Tibial nerve (tissue), 4 donors: ENCODE measurements at regions not wholly inside any gene's neighbourhood (a gene's known extent, or its start where the extent isn't known, plus 50 kb on each side); places are given as distances from the start of the nearest gene placed in this dataset. TPM values are rescaled to one million over a fixed set of nuclear protein-coding genes. Genes with fewer than 3 reads are reported as not detected.

Source experiments
- DNase-seq, 2 donors: peaks; one replicate each; pipeline ENCODE4 v3.0.0-alpha.2; 2019; ENCODE audit warnings: low spot score in 2 of 2
- H3K27ac ChIP-seq, 4 donors: fragments of 200-600 bp; sonication (generic) in 3 of 4; one replicate each; pipeline ENCODE4 v1.5.1; 2017 to 2019; ENCODE audit warnings: mild to moderate bottlenecking in 1 of 4
- H3K27me3 ChIP-seq, 2 donors: fragments of 200-600 bp; sonication (generic) in 1 of 2; one replicate each; pipeline versions ENCODE4 v1.5.1 to v1.6.0; 2017 to 2019
- H3K36me3 ChIP-seq, 3 donors: fragments of 200-600 bp; sonication (generic); one replicate each; pipeline ENCODE4 v1.5.1; 2018 to 2019
- H3K4me1 ChIP-seq, 4 donors: fragments of 200-600 bp; sonication (generic) in 3 of 4; one replicate each; pipeline ENCODE4 v1.5.1; 2017 to 2019
- H3K4me3 ChIP-seq, 4 donors: fragments of 200-600 bp; sonication (generic) in 3 of 4; one replicate each; pipeline ENCODE4 v1.5.1; 2017 to 2019; ENCODE audit warnings: mild to moderate bottlenecking in 1 of 4, moderate library complexity in 1 of 4
- H3K9me3 ChIP-seq, 4 donors: fragments of 200-600 bp; sonication (generic) in 3 of 4; one replicate each; pipeline ENCODE4 v1.5.1; 2017 to 2019
- CTCF ChIP-seq, 5 experiments: fragments of 200-600 bp in 3 of 5; fragments of 450-650 bp in 2 of 5; sonication (generic) in 3 of 5; IDR thresholded peaks; one replicate each; pipeline ENCODE4 v1.5.1; 2016 to 2019; ENCODE audit warnings: antibody characterized with exemption in 5 of 5, mild to moderate bottlenecking in 3 of 5, moderate library complexity in 2 of 5
- EP300 ChIP-seq, 2 donors: sonication (generic); formaldehyde crosslinking; IDR thresholded peaks; one replicate each; pipeline ENCODE4 v1.6.1; 2017; ENCODE audit warnings: antibody characterized with exemption in 2 of 2, mild to moderate bottlenecking in 1 of 2
- POLR2A ChIP-seq, 2 donors: fragments of 450-650 bp; IDR thresholded peaks; one replicate each; pipeline ENCODE4 v1.6.1; 2017; ENCODE audit warnings: antibody characterized with exemption in 2 of 2, mild to moderate bottlenecking in 2 of 2, moderate library complexity in 2 of 2
- WGBS, 2 donors: methylation state at CpG; one replicate each; pipeline ENCODE4 v1.1.5; 2018; 5-methylcytosine and 5-hydroxymethylcytosine counted together
- small RNA-seq: library from RNA; depleted of rRNA; stranded (forward); fragments of <200 nt; gene quantifications from one replicate; pipeline ENCODE3, GENCODE V24; 2016

GRCh38 chr13:46951516-46951915 is 54.7 kb upstream of the HTR2A start:
- no peaks in the 10 kb centered on the region for H3K4me1 ChIP-seq
- H3K4me3 ChIP-seq = no peak overlapping the region
- TF ChIP-seq EP300 (IDR thresholded peaks at IDR 0.05) = no peak
- TF ChIP-seq POLR2A (IDR thresholded peaks at IDR 0.05) = no peak
- TF ChIP-seq CTCF (IDR thresholded peaks at IDR 0.05) = no peak
- H3K27me3 ChIP-seq = no peaks in the 10 kb centered on the region
- no peaks in the 10 kb centered on the region for H3K9me3 ChIP-seq
- DNase-seq = no peak
- H3K36me3 ChIP-seq = no peaks in the 10 kb centered on the region
- WGBS, 2 donors = 79 to 89% methylated on average over 6 of the region's 6 CpGs
- H3K27ac ChIP-seq = no peak overlapping the region

GRCh38 chr13:46949211-46949610 is 52.4 kb upstream of the HTR2A start:
- WGBS, 2 donors = 95% methylated on average over 3 of the region's 3 CpGs
- TF ChIP-seq POLR2A (IDR thresholded peaks at IDR 0.05) (no peak), CTCF (IDR thresholded peaks at IDR 0.05) (no peak), EP300 (IDR thresholded peaks at IDR 0.05) (no peak)
- Histone ChIP-seq H3K9me3 (peaks cover 0 to 4% (median 0%) of the 10 kb centered on the region in 4 donors), H3K4me3 (no peak overlapping the region), H3K27ac (no peak overlapping the region), H3K36me3 (no peaks in the 10 kb centered on the region), H3K4me1 (no peaks in the 10 kb centered on the region), H3K27me3 (no peaks in the 10 kb centered on the region)
- no peak for DNase-seq

GRCh38 chr13:46948338-46948737 is 51.5 kb upstream of the HTR2A start:
- Histone ChIP-seq H3K27me3 (no peaks in the 10 kb centered on the region), H3K36me3 (no peaks in the 10 kb centered on the region), H3K27ac (no peak overlapping the region), H3K9me3 (peaks cover 0 to 7% (median 0%) of the 10 kb centered on the region in 4 donors), H3K4me1 (no peaks in the 10 kb centered on the region), H3K4me3 (no peak overlapping the region)
- no peak for TF ChIP-seq CTCF (IDR thresholded peaks at IDR 0.05)
- no peak for TF ChIP-seq EP300 (IDR thresholded peaks at IDR 0.05)
- TF ChIP-seq POLR2A (IDR thresholded peaks at IDR 0.05) = no peak
- DNase-seq = no peak
- 91 to 93% methylated on average over 4 of the region's 4 CpGs for WGBS, 2 donors

- Histone ChIP-seq H3K36me3 (no peaks in the 10 kb centered on the region), H3K9me3 (peaks cover 0 to 7% (median 0%) of the 10 kb centered on the region in 4 donors), H3K4me3 (no peak overlapping the region), H3K4me1 (no peaks in the 10 kb centered on the region), H3K27me3 (no peaks in the 10 kb centered on the region), H3K27ac (no peak overlapping the region)
- no peak for TF ChIP-seq CTCF (IDR thresholded peaks at IDR 0.05)
- no peak for TF ChIP-seq POLR2A (IDR thresholded peaks at IDR 0.05)
- TF ChIP-seq EP300 (IDR thresholded peaks at IDR 0.05) = no peak
- WGBS, 2 donors = 65 to 75% methylated on average over 4 of the region's 4 CpGs
- no peak for DNase-seq
These were observed 50.8 kb upstream of the HTR2A start for GRCh38 chr13:46947425-46948191.

Small RNA genes in the stretch of these regions (small RNA-seq; reads per million reads assigned to genes)
- gene GNG5P5 (not detected), gene RN7SL700P (not detected)
